ENCODE measurements at regions not wholly inside any gene's neighbourhood (a gene's known extent, or its start where the extent isn't known, plus 50 kb on each side); places are given as distances from the start of the nearest gene placed in this dataset.
"Not testable (repeated sequence)": the region's sequence is repeated elsewhere in the genome, so short reads cannot be mapped to it uniquely, and the experiment has no call there.

- peaks cover 0 to 4% (median 0%) of the 10 kb centered on the region in 7 donors for H3K27me3 ChIP-seq
- H3K36me3 ChIP-seq = no peaks in the 10 kb centered on the region
- ATAC-seq (no peak), DNase-seq (no peak)
- no peak overlapping the region for H3K27ac ChIP-seq
- TF ChIP-seq CTCF (IDR thresholded peaks at IDR 0.05) = no peak
- WGBS, 2 donors = 72 to 78% methylated on average over 3 of the region's 3 CpGs
- intact Hi-C loops (cut with DNase I) = no loop called here
- no peaks in the 10 kb centered on the region for H3K4me1 ChIP-seq
- no peak overlapping the region for H3K4me3 ChIP-seq
- H3K9me3 ChIP-seq = peaks cover 0 to 14% (median 0%) of the 10 kb centered on the region in 11 donors
These were observed 120.1 kb downstream of the ZNF486 start for GRCh38 chr19:20287070-20287469.

DNA sequence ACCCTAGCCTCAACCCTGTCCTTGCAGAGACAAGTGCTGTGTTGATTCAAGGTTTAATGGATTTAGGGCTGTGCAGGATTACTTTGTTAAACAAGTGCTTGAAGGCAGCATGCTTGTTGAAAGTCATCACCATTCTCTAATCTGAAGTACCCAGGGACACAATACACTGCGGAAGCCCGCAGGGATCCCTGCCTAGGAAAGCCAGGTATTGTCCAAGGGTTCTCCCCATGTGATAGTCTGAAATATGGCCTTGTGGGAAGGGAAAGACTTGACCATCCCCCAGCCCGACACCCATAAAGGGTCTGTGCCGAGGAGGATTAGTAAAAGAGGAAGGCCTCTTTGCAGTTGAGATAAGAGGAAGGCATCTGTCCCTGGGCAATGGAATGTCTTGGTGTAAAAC is 118.9 kb downstream of the ZNF486 start:
- ATAC-seq; H3K4me3 ChIP-seq; H3K36me3 ChIP-seq; intact Hi-C loops (cut with DNase I); H3K9me3 ChIP-seq; H3K27me3 ChIP-seq; H3K27ac ChIP-seq; DNase-seq; H3K4me1 ChIP-seq: not testable (repeated sequence)
- WGBS, 2 donors = 47 to 50% methylated on average over 4 of the region's 4 CpGs

- H3K36me3 ChIP-seq = no peaks in the 10 kb centered on the region
- no peaks in the 10 kb centered on the region for H3K27me3 ChIP-seq
- H3K27ac ChIP-seq = no peak overlapping the region
- no peak overlapping the region for H3K4me3 ChIP-seq
- peaks cover 0 to 7% (median 0%) of the 10 kb centered on the region in 11 donors for H3K9me3 ChIP-seq
- no peaks in the 10 kb centered on the region for H3K4me1 ChIP-seq
- intact Hi-C loops (cut with DNase I) = loop anchor here in 2 of 10 donors (5.0 to 10.0 kb wide), 2 partner anchors 282 to 285 kb away; no protein-coding TSS in a partner anchor
- DNase-seq (no peak), ATAC-seq (no peak)
- WGBS, 2 donors = 89 to 90% methylated on average over 4 of the region's 4 CpGs
- TF ChIP-seq CTCF (IDR thresholded peaks at IDR 0.05) = no peak
These were observed 112.5 kb downstream of the ZNF486 start for GRCh38 chr19:20279516-20279915.

DNA sequence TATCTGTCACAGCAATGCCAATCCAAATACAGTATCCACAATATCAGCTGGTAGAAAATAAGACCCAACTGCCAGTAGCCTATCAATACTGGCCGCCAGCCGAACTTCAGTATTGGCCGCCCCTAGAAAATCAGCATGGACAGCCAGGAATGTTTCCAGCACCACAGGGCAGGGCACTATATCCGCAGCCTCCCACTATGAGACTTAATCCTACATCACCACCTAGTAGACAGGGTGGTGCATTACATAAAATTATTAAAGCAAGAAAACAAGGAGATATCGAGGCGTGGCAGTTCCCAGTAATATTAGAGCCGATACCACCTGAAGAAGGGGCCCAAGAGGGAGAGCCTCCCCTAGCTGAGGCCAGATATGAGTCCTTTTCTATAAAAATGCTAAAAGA is 111.3 kb downstream of the ZNF486 start:
- ATAC-seq (no peak), DNase-seq (no peak)
- H3K36me3 ChIP-seq = no peaks in the 10 kb centered on the region
- peaks cover 0 to 4% (median 0%) of the 10 kb centered on the region in 11 donors for H3K9me3 ChIP-seq
- peak in 3 of 9 donors; percentile 42 to 58 (median 53) for TF ChIP-seq CTCF (IDR thresholded peaks at IDR 0.05)
- 88 to 92% methylated on average over 7 of the region's 7 CpGs for WGBS, 2 donors
- H3K27ac ChIP-seq = no peak overlapping the region
- no peak overlapping the region for H3K4me3 ChIP-seq
- H3K4me1 ChIP-seq = no peaks in the 10 kb centered on the region
- intact Hi-C loops (cut with DNase I) = loop anchor here in 2 of 10 donors (5.0 to 10.0 kb wide), 2 partner anchors 281 to 284 kb away; no protein-coding TSS in a partner anchor
- no peaks in the 10 kb centered on the region for H3K27me3 ChIP-seq

DNA sequence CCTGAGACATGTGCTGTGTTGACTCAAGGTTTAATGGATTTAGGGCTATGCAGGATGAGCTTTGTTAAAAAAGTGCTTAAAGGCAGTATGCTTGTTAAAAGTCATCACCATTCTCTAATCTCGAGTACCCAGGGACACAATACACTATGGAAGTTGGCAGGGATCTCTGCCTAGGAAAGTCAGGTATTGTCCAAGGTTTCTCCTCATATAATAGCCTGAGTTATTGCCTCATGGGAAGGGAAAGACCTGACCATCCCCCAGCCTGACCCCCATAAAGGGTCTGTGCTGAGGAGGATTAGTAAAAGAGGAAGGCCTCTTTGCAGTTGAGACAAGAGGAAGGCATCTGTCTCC is 109.7 kb downstream of the ZNF486 start:
- intact Hi-C loops (cut with DNase I) = loop anchor here in 2 of 10 donors (5.0 to 10.0 kb wide), 2 partner anchors 279 to 282 kb away; no protein-coding TSS in a partner anchor
- H3K4me3 ChIP-seq, H3K36me3 ChIP-seq, DNase-seq, H3K9me3 ChIP-seq, ATAC-seq, H3K4me1 ChIP-seq, H3K27ac ChIP-seq, H3K27me3 ChIP-seq: not testable (repeated sequence)
- 57 to 67% methylated on average over 1 of the region's 1 CpG for WGBS, 2 donors

Data from heart right ventricle (tissue), 16 donors.